ENCODE measurements at regions not wholly inside any gene's neighbourhood (a gene's known extent, or its start where the extent isn't known, plus 50 kb on each side); places are given as distances from the start of the nearest gene placed in this dataset.
"Not testable (repeated sequence)": the region's sequence is repeated elsewhere in the genome, so short reads cannot be mapped to it uniquely, and the experiment has no call there.

DNA sequence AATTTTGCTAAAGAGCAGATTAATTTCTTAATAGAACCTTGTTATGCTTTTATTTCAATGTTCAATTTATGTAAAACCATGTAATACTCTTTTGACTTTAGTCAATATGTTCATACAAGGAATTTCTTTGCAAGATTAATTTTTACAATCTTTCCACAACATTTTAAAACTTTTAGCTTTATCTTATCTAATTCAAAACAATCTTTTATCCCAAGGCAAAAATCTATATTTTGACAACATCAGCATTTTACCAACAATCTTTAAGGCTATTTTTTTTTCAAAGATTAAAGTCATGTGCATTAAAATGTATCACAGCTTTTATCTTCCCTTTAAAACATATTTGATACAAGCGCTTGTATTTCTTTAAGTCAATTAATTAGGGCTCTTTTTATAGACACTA lies 914.7 kb downstream of the PLOD2 start:
- intact Hi-C loops (cut with DNase I): no loop called here

DNA sequence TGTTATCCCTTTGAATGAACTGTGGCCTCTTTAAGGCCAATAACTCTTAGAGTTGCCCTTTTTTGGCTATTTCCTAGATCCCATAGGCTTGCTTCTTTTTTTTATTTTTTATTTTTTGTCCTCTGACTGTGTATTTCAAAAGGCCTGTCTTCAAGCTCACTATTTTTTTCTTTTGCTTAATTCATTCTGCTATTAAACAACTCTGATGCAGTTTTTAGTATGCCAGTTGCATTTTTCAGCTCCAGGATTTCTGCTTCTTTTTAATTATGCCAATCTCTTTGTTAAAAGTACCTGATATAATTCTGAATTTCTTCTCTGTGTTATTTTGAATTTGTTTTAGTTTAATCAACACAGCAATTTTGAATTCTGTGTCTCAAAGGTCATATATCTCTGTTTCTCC lies 912.1 kb downstream of the PLOD2 start:
- intact Hi-C loops (cut with DNase I): no loop called here
- TF ChIP-seq, protein P1, sequence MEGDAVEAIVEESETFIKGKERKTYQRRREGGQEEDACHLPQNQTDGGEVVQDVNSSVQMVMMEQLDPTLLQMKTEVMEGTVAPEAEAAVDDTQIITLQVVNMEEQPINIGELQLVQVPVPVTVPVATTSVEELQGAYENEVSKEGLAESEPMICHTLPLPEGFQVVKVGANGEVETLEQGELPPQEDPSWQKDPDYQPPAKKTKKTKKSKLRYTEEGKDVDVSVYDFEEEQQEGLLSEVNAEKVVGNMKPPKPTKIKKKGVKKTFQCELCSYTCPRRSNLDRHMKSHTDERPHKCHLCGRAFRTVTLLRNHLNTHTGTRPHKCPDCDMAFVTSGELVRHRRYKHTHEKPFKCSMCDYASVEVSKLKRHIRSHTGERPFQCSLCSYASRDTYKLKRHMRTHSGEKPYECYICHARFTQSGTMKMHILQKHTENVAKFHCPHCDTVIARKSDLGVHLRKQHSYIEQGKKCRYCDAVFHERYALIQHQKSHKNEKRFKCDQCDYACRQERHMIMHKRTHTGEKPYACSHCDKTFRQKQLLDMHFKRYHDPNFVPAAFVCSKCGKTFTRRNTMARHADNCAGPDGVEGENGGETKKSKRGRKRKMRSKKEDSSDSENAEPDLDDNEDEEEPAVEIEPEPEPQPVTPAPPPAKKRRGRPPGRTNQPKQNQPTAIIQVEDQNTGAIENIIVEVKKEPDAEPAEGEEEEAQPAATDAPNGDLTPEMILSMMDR (IDR thresholded peaks at IDR 0.05): no peak
- H3K4me3 ChIP-seq: no peak overlapping the region
- no peaks in the 10 kb centered on the region for H3K36me3 ChIP-seq (ENCODE audit: insufficient read depth in 1 of 2, low read depth in 1 of 2)
- peaks cover 21% of the 10 kb centered on the region for H3K9me3 ChIP-seq
- H3K4me1 ChIP-seq: no peaks in the 10 kb centered on the region
- ATAC-seq (no peak), DNase-seq (no peak)
- no peaks in the 10 kb centered on the region for H3K27me3 ChIP-seq (ENCODE audit: insufficient read depth in 3 of 3, low read length in 2 of 3)
- H3K27ac ChIP-seq: no peak overlapping the region

More for the DNA sequence above, 914.7 kb downstream of the PLOD2 start:
- no peaks in the 10 kb centered on the region for H3K4me1 ChIP-seq
- H3K4me3 ChIP-seq: no peak overlapping the region
- TF ChIP-seq, protein P1 (IDR thresholded peaks at IDR 0.05): no peak
- DNase-seq: no peak
- no peaks in the 10 kb centered on the region for H3K36me3 ChIP-seq (ENCODE audit: insufficient read depth in 1 of 2, low read depth in 1 of 2)
- WGBS, 3 donors: 94 to 97% (median 94%) methylated on average over 1 of the region's 1 CpG
- H3K27ac ChIP-seq: no peak overlapping the region
- ATAC-seq: no peak
- no peaks in the 10 kb centered on the region for H3K27me3 ChIP-seq (ENCODE audit: insufficient read depth in 3 of 3, low read length in 2 of 3)
- peaks cover 21% of the 10 kb centered on the region for H3K9me3 ChIP-seq

DNA sequence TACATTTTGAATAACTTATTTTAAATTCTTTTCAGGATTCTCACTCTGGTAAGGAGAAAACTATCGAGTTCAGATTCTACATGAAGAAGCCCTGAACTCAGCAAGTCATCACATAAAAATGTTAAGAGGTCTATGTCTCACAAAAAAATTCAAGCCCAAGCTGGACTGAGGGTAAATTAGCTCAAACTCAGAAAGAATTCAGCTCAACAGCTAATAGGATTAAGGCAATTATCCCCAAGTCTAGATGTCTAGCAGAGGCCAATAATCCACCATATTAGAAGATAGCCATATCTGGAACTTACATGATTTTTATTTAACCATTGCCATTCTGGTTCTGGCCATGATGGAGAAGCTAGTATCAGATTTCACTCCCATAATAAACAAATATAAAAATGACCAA lies 909.7 kb downstream of the PLOD2 start:
- no peak for ATAC-seq
- Histone ChIP-seq H3K27ac (no peak overlapping the region), H3K27me3 (ENCODE audit: insufficient read depth in 3 of 3, low read length in 2 of 3) (no peaks in the 10 kb centered on the region), H3K9me3 (peaks cover 21% of the 10 kb centered on the region), H3K4me3 (no peak overlapping the region), H3K4me1 (no peaks in the 10 kb centered on the region), H3K36me3 (ENCODE audit: insufficient read depth in 1 of 2, low read depth in 1 of 2) (no peaks in the 10 kb centered on the region)
- TF ChIP-seq, protein P1 (IDR thresholded peaks at IDR 0.05): no peak
- intact Hi-C loops (cut with DNase I): no loop called here
- no peak for DNase-seq
- WGBS, 3 donors: 59 to 64% (median 63%) methylated on average over 1 of the region's 1 CpG

DNA sequence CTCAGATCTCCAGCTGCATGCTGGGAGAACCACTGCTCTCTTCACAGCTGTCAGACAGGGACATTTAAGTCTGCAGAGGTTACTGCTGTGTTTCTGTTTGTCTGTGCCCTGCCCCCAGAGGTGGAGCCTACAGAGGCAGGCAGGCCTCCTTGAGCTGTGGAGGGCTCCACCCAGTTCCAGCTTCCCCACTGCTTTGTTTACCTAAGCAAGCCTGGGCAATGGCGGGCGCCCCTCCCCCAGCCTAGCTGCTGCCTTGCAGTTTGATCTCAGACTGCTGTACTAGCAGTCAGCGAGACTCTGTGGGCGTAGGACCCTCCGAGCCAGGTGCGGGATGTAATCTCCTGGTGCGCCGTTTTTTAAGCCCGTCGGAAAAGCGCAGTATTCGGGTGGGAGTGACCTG lies 903.0 kb downstream of the PLOD2 start:
- H3K4me3 ChIP-seq; H3K4me1 ChIP-seq; H3K27me3 ChIP-seq (ENCODE audit: insufficient read depth in 3 of 3, low read length in 2 of 3); ATAC-seq; intact Hi-C loops (cut with DNase I); H3K9me3 ChIP-seq; H3K27ac ChIP-seq; DNase-seq; H3K36me3 ChIP-seq (ENCODE audit: insufficient read depth in 1 of 2, low read depth in 1 of 2): not testable (repeated sequence)
- WGBS, 3 donors: 89 to 92% (median 91%) methylated on average over 10 to 12 of the region's 12 CpGs

DNA sequence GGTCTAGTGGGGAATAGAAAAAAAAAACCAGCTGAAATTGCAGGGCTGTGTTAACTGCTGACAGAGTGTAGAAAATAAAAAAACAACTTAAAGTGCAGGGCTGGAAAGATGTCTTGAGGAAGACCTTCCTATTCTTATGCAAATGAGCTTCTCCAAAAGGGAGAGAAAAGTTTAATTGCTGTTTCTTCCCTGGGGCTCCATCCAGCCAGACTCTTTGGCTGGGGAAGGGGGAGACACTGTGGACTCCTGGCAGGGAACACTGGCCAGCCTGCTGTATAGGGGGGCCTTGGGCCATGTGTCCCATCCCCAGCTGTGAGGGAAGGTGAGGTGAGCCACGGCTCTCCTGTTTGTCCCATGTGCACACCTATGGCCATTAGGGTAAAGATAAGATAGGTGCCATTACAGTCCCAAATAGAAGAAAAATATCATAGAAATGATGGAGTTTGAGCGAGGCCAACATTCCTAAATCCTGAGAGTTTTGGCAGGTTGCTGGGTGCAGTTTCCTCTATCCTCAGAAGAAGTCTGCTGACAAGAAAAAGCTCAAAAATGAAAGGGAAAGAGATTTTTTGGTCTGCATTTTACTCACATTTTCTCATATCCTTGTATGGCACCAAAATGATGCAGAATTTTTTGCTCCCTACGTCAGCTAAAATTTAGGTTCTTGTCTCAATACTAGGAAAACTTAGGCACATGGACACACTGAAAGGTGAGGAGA lies 901.7 kb downstream of the PLOD2 start:
- TF ChIP-seq, protein P1 (IDR thresholded peaks at IDR 0.05): no peak
- Histone ChIP-seq H3K36me3 (ENCODE audit: insufficient read depth in 1 of 2, low read depth in 1 of 2) (no peaks in the 10 kb centered on the region), H3K4me1 (no peaks in the 10 kb centered on the region), H3K9me3 (no peaks in the 10 kb centered on the region), H3K4me3 (no peak overlapping the region), H3K27ac (no peak overlapping the region), H3K27me3 (ENCODE audit: insufficient read depth in 3 of 3, low read length in 2 of 3) (no peaks in the 10 kb centered on the region)
- ATAC-seq: no peak
- no peak for DNase-seq
- WGBS, 3 donors: 72 to 76% (median 75%) methylated on average over 3 of the region's 3 CpGs
- intact Hi-C loops (cut with DNase I): no loop called here

DNA sequence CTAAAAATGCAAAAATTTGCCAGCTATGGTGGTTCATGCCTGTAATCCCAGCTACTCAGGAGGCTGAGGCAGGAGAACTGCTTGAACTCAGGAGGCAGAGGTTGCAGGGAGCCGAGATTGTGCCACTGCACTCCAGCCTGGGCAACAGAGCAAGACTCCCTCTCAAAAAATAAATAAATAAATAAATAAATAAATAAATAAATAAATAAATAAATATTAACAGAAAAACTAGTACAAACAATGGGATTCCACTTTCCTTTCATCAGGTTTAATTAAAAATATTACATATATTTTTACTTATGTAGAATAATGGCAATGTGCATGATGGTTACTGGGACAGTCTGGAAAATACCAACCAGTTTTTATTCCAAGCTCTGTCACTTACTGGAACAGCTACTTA lies 897.5 kb downstream of the PLOD2 start:
- DNase-seq; H3K36me3 ChIP-seq (ENCODE audit: insufficient read depth in 1 of 2, low read depth in 1 of 2); H3K4me1 ChIP-seq; H3K4me3 ChIP-seq; ATAC-seq; H3K27ac ChIP-seq; intact Hi-C loops (cut with DNase I); H3K27me3 ChIP-seq (ENCODE audit: insufficient read depth in 3 of 3, low read length in 2 of 3); H3K9me3 ChIP-seq: not testable (repeated sequence)
- 83 to 98% (median 94%) methylated on average over 1 of the region's 1 CpG for WGBS, 3 donors
